Activated effector memory CD4-positive, alpha-beta T cell treated with Interleukin-2 at 50 U/mL for 16 hours (primary cell): ENCODE measurements at regions not wholly inside any gene's neighbourhood (a gene's known extent, or its start where the extent isn't known, plus 50 kb on each side); places are given as distances from the start of the nearest gene placed in this dataset.

ENCODE experiments used
- DNase-seq: peaks from one replicate; pipeline ENCODE4 v3.0.0-alpha.2; 2020

DNA sequence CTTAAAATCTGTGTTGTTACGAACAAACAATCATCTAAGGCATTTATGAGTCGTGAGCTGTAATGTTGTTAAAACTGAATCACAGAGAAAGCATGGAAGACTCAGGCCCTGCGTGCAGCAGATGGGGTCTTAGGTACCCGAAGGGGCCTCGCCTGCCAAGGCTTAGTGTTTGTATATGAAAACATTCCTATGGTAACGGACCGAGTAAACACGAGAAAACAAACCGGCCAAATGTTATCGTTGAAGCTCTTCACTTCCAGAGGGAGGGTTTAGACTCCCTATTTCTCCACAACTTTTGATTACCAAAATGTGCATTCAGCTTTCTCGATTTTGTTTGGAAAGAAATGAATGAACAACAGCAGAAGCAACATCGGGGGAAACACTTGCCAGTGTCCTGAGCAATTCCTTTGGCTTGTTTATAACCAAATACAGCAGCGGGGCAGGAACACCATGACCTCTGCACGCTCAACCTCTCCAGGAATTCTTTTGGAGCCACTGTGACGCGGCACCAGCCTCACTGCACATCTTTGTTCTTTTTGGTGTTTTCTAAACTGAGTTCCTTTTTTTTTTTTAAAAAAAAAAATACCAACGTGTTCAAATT lies 121.6 kb upstream of the KLF6 start:
- DNase-seq = no peak

- DNase-seq = no peak
These were observed 119.5 kb upstream of the KLF6 start for GRCh38 chr10:3904419-3904960.

DNA sequence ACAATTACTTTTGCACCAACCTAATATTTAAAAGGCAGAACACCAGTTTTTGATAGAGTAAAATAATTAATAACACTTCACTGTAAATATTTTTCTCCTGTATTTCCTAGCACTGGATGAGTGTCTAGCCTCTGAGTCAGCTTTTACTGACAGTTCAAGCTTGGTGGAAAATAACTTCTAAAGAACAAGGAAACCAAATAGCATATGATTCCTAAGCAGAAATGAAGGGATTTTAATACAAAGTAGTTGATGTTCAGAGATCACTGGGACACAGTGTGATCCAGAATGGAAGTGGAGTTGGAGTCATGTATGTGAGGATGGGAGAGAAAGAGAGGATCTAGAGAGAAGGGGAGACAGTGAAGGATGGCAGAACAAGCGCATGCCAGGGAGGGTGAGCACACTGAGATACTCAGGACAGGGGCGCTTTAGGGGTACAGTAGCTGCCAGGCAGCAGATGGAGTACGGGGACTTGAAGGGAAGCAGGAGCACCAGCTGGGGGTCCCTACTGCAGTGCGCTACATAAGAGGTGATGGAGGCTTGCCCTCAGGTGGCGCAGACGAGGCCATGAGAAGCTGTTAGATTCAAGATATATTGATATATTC lies 117.9 kb upstream of the KLF6 start:
- DNase-seq = no peak

GRCh38 chr10:3902054-3902808 lies 117.2 kb upstream of the KLF6 start:
- DNase-seq = peak; percentile 18

- no peak for DNase-seq
These were observed 116.4 kb upstream of the KLF6 start for GRCh38 chr10:3901370-3901769.

DNA sequence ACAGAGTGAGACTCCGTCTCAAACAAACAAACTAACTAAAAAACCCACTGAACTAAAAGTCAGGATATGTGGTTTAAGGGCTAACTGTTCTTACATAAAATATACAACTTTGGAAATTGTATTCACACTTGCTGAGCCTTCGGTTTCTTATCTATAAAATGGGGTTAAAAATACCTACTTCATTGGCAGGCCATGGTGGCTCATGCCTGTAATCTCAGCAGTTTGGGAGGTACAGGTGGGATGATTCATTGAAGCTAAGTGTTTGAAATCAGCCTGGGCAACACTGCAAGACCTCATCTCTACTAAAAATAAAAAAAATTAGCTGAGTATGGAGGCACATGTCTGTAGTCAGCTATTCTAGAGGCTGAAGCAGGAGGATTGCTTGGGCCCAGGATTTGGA lies 115.4 kb upstream of the KLF6 start:
- no peak for DNase-seq

- no peak for DNase-seq
These were observed 113.8 kb upstream of the KLF6 start for GRCh38 chr10:3898821-3899220.

DNA sequence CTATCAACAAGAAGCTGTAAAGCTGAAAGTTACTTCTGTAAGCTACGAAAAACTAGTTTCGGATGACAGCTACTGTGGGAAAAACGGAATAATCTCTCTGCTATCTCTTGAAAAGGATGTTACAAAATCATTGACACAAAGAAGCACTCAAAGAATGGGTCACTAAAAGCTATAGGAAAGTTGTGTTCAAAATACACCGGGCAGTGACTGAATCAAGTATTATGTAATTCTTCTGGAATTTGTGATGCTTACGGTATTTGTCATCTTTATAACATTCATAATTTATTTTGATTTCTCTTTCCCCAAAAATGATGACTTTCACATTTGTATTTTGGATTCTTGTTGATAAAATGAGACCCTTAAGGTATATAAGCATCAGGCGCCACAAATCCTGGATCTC lies 112.1 kb upstream of the KLF6 start:
- no peak for DNase-seq

DNA sequence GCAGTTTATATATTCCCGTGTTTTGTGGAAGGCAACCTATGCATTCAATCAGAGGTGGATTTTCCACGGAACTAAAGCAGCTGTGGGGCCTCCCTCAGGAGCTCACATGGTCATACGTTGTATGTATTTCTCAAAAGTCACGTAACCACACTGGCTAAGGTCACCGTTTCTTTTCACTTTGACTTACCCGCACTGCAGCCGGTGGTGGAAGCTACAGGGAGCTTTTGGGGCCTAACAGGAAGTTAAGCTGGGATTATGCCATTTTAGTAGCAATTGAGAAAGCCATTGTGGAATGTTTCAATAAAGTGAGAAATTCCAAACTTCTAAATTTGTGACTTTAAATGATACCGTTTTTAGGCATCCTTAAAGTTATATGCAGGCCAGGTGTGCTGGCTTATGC lies 111.2 kb upstream of the KLF6 start:
- no peak for DNase-seq

DNA sequence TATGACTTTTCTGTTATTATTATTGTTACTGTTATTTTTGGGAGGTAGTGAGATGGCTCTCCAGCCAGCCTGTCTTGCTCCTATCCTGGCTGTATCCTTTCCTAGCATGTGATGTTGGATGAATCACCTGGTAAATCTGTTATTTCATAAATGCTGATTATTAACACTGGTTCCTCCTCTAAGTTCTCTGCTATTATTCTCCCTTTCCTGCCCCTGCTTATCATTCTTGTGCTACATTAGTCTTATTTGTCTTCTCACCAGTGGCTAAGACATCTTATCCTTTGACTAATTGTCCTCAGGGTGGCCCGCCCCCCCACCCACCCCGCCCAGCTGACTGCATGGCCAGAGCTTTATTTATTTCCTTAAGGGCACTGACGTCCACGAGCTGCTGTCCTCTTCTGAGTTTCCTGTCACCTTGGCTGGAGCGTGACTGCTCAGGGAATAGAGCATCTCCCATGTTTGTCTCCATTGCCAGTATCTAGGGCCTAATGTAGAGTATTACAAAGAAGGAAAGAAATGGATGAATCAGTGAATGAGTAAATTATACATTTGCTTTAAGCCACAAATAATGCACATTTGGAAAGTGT lies 110.1 kb upstream of the KLF6 start:
- DNase-seq = no peak

DNA sequence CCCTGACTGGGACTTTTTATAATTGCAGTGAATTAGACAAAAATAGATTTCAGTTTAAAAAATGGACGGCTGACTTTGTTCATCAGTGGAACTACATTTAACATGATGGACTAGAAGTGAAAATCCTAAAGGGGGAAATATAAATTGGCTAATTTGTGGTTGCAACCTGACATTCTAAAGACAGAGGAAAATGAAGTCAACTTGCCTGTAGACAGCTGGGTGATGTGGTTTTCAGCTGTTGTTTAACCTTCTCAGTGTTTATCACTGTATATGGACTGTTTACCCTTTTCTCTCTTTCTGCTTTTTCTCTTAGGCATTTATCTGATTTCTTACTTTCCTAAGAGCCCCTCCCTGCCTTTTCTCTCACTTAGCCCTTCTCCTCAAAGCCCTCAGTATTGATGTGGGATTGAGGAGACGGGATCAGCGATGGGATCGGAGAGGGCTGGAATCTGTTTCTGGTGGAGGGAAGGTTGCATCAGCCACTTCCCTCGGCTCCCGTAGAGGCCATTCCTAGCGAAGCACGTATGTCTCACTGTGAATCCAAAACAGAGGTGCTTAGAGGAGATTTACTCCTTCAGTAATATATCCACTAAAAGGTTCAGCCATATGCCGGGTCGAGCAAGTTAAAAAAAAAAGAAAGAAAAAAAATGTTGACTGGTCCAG lies 109.0 kb upstream of the KLF6 start:
- no peak for DNase-seq

- no peak for DNase-seq
These were observed 107.7 kb upstream of the KLF6 start for GRCh38 chr10:3892440-3893425.

DNA sequence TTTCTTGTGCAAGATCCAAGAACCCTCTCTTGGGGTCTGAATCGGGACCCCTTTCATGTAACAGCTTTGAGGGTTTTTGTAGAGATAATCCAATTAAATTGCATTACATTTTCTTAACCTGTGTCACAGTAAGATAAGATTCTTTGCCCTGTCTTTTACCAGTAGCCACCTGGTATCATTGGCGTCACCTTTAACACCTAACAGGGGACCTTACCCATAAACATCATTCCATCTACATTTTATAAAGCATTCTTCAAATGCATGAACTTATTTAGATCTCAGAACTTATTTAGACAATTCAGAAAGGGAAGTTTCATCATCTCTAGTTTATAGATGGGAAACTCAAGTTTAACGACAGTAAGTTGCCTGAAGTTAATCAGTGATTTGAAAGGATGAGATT lies 106.4 kb upstream of the KLF6 start:
- DNase-seq = no peak

DNA sequence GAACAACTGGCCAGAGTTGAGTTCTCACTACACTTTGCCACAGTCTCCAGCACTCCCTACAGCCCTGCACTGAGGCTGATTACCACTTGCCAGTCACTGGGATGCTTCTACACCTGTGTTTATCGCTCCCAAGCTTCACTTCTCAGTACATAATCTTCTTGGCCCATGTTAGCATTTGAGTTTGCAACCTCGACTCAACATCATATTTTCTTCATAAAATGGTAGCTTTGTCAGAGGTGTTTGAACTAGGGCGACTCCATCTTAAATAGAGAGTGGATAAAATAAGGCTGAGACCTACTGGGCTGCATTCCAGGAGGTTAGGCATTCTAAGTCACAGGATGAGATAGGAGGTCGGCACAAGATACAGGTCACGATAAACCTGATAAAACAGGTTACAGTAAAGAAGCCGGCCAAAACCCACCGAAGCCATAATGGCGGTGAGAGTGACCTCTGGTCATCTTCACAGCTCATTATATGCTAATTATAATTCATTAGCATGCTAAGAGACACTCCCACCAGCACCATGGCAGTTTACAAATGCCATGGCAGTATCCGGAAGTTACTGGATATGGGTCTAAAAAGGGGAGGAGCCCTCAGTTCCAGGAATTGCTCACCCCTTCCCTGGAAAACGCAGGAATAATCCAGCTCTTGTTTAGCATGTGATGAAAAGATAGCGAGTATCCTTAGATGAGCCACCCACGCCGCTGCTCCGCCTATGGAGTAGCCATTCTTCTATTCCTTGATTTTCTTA lies 105.8 kb upstream of the KLF6 start:
- DNase-seq = no peak

- no peak for DNase-seq
These were observed 105.0 kb upstream of the KLF6 start for GRCh38 chr10:3889961-3890522.

DNA sequence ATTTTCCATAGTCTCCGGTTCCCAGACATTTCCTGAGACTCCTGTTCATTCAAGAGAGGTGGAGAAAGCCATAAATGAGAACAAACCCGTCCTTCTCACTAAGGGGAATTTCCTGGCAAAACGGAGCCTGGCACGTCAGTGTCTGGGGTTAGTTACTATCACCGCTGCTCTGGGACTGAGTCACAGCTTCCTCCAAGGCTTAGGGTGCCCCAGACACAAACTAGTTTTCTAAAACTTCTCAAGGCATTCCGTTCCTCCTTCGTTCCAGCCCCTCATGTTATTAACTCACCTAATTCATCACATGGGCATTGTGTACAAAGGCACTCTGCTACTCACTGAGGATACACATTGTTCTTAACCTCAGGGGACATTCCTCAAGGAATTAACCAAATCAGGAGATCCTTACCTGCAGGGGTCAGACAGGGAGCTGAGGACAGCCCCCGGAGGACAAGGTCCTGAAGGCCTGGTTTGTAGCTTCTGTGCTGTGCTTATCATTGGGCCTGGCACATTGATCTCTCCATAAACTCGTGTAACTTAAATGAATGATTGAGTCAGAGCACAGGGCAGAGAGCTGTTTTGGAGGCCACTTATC lies 103.0 kb upstream of the KLF6 start:
- DNase-seq = peak; percentile 57

- no peak for DNase-seq
These were observed 102.4 kb upstream of the KLF6 start for GRCh38 chr10:3887404-3887803.

- no peak for DNase-seq
These were observed 101.7 kb upstream of the KLF6 start for GRCh38 chr10:3886641-3887251.

DNA sequence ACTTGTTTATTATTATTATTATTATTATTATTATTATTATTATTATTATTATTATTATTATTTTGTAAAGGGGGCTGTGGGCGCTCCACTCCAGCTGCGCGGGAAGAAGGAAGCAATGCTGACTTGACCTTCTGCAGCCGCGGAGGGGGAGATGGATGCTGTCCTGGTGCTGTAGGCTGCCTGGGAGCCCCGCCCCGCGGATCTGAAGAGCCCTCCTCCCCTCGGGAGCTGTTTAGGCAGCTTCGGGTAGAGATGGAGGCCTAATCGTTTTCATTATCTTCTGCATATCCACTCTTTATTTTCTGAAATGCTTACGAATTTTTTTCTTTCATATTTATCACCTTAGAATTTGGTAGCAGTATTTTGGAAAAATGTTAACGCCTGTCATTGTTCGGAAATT lies 101.2 kb upstream of the KLF6 start:
- no peak for DNase-seq

GRCh38 chr10:3882855-3883254 lies 97.8 kb upstream of the KLF6 start:
- no peak for DNase-seq
